ENCODE measurements at regions not wholly inside any gene's neighbourhood (a gene's known extent, or its start where the extent isn't known, plus 50 kb on each side); places are given as distances from the start of the nearest gene placed in this dataset.

- DNase-seq (ENCODE audit: extremely low read depth in 1 of 4, low spot score in 3 of 4): no peak
- Histone ChIP-seq H3K9ac (ENCODE audit: insufficient read depth in 1 of 2, low read depth in 2 of 2, low read length in 2 of 2) (no peak overlapping the region), H3K4me1 (replicated peaks in 1 of 2; ENCODE audit: control insufficient read depth in 2 of 2, insufficient read depth in 2 of 2, low read length in 2 of 2) (no peaks in the 10 kb centered on the region), H3K4me3 (no peak overlapping the region), H3K9me1 (ENCODE audit: control insufficient read depth, insufficient read depth, low read length) (no peaks in the 10 kb centered on the region), H3K79me2 (ENCODE audit: control insufficient read depth, insufficient read depth, low read length) (no peaks in the 10 kb centered on the region), H3K27me3 (ENCODE audit: control insufficient read depth in 2 of 2, insufficient read depth in 2 of 2, low read length in 2 of 2) (peaks cover 0 to 25% of the 10 kb centered on the region in 2 experiments; a peak in 2 of 5 replicates), H3K27ac (ENCODE audit: extremely low read depth, low read depth, low read length) (no peak overlapping the region), H3K36me3 (ENCODE audit: control insufficient read depth, insufficient read depth, low read length) (no peaks in the 10 kb centered on the region), H3K4me2 (ENCODE audit: insufficient read depth, low read length) (no peak overlapping the region), H2AFZ (ENCODE audit: low read depth, low read length) (no peak overlapping the region), H4K20me1 (replicated peaks; ENCODE audit: control insufficient read depth, insufficient read depth, low read length) (no peaks in the 10 kb centered on the region), H3K9me3 (replicated peaks; ENCODE audit: control insufficient read depth, insufficient read depth, low read depth, low read length) (no peaks in the 10 kb centered on the region)
- ChIA-PET CTCF (ENCODE audit: low intra/inter-chr PET ratio) (no interaction called here), POLR2A (no interaction called here)
- WGBS (ENCODE audit: insufficient coverage, low coverage, missing lambda C conversion rate): 2% methylated on average over 5 of the region's 5 CpGs
- TF ChIP-seq, protein P1, sequence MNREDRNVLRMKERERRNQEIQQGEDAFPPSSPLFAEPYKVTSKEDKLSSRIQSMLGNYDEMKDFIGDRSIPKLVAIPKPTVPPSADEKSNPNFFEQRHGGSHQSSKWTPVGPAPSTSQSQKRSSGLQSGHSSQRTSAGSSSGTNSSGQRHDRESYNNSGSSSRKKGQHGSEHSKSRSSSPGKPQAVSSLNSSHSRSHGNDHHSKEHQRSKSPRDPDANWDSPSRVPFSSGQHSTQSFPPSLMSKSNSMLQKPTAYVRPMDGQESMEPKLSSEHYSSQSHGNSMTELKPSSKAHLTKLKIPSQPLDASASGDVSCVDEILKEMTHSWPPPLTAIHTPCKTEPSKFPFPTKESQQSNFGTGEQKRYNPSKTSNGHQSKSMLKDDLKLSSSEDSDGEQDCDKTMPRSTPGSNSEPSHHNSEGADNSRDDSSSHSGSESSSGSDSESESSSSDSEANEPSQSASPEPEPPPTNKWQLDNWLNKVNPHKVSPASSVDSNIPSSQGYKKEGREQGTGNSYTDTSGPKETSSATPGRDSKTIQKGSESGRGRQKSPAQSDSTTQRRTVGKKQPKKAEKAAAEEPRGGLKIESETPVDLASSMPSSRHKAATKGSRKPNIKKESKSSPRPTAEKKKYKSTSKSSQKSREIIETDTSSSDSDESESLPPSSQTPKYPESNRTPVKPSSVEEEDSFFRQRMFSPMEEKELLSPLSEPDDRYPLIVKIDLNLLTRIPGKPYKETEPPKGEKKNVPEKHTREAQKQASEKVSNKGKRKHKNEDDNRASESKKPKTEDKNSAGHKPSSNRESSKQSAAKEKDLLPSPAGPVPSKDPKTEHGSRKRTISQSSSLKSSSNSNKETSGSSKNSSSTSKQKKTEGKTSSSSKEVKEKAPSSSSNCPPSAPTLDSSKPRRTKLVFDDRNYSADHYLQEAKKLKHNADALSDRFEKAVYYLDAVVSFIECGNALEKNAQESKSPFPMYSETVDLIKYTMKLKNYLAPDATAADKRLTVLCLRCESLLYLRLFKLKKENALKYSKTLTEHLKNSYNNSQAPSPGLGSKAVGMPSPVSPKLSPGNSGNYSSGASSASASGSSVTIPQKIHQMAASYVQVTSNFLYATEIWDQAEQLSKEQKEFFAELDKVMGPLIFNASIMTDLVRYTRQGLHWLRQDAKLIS (CRISPR knock-in tag; IDR thresholded peaks at IDR 0.05): no peak
- TF ChIP-seq ZNF253 (CRISPR knock-in tag; conservative IDR thresholded peaks at IDR 0.05) (no peak), PHF21A (IDR thresholded peaks at IDR 0.05; ENCODE audit: borderline replicate concordance, low read depth) (no peak), JUNB (CRISPR knock-in tag; conservative IDR thresholded peaks at IDR 0.05) (no peak), CBFA2T3 (IDR thresholded peaks at IDR 0.05) (no peak), HOXB6 (CRISPR knock-in tag; IDR thresholded peaks at IDR 0.05; ENCODE audit: borderline replicate concordance) (no peak), PHF8 (IDR thresholded peaks at IDR 0.05; ENCODE audit: borderline replicate concordance, low read length) (no peak), CHD2 (IDR thresholded peaks at IDR 0.05; ENCODE audit: low read depth, low read length) (no peak), ZNF79 (CRISPR knock-in tag; IDR thresholded peaks at IDR 0.05; ENCODE audit: low read depth) (no peak), MEF2A (IDR thresholded peaks at IDR 0.05; ENCODE audit: control insufficient read depth, low read depth, low read length) (no peak), ZFP36 (IDR thresholded peaks at IDR 0.05; ENCODE audit: low read depth, low read length, partially characterized antibody) (no peak), ZNF778 (CRISPR knock-in tag; IDR thresholded peaks at IDR 0.05) (no peak), ZBTB7A (IDR thresholded peaks at IDR 0.05; ENCODE audit: borderline replicate concordance, control insufficient read depth, low read depth, low read length) (no peak)
- intact Hi-C loops (cut with micrococcal nuclease) (no loop called here), in situ Hi-C loops (cut with MboI) (no loop called here)
- FAIRE-seq: no peak
- no TSS peak for BruUV-seq (replicated peaks)
- no peak for ATAC-seq
Measured at GRCh38 chr2:128568106-128568505, 249.4 kb upstream of the HS6ST1 start.
